Choroid plexus epithelial cell (primary cell): ENCODE measurements at regions not wholly inside any gene's neighbourhood (a gene's known extent, or its start where the extent isn't known, plus 50 kb on each side); places are given as distances from the start of the nearest gene placed in this dataset.

Experiments used
- DNase-seq: peaks from one replicate; pipeline ENCODE4 v3.0.0-alpha.2; 2010; ENCODE audit warnings: low read depth
- H3K4me3 ChIP-seq: 2 replicates; pipeline ENCODE4 v1.5.1; 2011; ENCODE audit warnings: low read depth, mild to moderate bottlenecking, control low read depth, low read length, moderate library complexity
- TF ChIP-seq, protein P1 (sequence below): conservative IDR thresholded peaks from 2 replicates; pipeline ENCODE4 v1.5.1; 2011; ENCODE audit warnings: low read depth, mild to moderate bottlenecking, control low read depth, inconsistent platforms, low read length, moderate library complexity

DNA sequence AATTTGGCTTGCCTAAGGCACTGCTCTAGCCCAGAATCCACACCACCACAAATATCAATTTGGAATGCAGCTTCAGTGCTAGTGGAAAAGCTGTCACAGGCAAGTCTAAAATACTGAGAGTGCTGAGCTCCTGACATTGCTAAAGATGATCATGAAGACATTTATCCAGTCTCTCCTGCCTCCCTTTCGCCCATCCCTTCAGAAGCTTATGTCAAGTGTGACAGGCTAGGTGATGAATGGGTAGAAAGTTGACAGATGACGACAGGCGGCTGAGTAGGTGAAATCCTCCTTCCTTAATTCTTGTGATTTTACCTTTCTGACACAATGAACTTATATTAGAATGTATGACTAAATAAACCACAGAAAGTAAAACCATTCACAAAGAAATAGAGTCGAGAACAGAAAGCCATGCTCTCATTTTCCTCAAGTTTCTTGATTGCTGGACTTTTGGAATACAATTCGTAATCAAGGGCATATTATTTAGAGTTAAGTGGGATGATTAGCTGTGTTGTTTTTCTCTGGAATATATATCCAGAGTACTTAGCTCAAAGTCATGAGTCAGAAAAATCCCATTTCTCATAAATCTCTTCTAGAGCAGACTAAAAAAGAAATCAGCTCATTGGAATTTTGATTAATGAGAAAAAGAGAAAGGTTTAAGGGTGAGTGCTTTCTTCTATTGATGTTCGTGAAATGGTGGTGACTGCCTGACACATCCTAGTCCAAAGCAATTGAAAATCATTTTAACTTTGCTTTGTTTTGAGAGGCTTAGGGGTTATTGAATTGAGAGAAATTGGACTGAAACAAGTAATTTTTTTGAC lies 1228.2 kb upstream of the CITED2 start:
- TF ChIP-seq, protein P1, sequence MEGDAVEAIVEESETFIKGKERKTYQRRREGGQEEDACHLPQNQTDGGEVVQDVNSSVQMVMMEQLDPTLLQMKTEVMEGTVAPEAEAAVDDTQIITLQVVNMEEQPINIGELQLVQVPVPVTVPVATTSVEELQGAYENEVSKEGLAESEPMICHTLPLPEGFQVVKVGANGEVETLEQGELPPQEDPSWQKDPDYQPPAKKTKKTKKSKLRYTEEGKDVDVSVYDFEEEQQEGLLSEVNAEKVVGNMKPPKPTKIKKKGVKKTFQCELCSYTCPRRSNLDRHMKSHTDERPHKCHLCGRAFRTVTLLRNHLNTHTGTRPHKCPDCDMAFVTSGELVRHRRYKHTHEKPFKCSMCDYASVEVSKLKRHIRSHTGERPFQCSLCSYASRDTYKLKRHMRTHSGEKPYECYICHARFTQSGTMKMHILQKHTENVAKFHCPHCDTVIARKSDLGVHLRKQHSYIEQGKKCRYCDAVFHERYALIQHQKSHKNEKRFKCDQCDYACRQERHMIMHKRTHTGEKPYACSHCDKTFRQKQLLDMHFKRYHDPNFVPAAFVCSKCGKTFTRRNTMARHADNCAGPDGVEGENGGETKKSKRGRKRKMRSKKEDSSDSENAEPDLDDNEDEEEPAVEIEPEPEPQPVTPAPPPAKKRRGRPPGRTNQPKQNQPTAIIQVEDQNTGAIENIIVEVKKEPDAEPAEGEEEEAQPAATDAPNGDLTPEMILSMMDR, result no peak
- DNase-seq, result no peak
- no peak overlapping the region for H3K4me3 ChIP-seq

DNA sequence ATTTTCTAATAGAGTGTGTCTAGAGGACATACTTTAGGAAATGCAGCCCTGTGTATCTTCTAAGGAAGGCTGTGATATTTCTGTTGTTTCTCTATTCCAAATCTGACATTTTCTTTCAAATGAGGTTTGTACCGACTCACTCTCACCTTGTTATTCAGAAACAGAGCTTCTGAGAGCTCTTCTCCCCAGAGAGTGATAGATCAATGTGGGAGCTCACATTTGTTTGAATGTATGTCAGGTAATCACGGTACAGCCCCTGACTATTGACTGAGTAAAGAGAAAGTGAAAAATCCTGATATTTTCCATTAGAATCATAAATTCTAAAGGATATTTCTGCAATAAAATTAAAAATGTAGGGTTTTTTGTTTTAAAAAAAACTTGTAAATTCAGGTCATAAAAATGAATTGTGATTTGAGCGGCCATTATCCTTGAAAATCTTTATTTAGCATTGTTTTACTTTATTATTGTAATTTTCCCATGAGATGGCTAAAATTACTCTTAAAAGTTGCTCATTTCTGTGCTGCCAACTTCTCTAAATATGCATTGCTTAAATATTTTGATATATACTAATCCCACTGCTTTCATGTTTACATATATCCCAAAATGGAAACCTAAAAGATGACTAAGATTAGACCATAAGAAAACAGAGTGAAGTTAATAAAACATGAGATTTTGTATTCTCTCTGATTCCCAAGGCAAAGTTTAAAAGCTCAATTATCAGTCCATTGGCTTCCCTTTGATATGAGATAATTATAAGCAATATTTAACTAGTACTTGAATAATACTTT lies 1226.8 kb upstream of the CITED2 start:
- no peak for DNase-seq
- H3K4me3 ChIP-seq, result no peak overlapping the region
- TF ChIP-seq, protein P1, result no peak

DNA sequence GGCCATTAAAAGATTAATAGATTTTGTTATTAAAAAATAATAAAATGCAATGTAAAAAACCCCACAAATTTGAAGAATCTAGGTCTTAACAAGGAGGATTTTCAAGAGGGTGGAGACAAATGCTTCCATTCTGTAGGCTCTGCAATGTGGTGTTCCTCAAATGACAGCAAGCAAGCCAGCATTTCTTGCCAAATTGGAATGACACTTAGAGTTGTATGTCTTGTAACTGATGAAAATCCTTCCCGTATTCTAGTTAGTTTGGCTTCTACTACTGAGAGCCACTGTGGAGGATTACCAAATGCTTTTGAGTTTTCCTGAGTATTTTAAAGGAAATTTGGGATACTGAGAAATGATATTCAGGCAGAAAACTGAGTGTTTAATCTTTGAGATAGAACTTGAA lies 1225.5 kb upstream of the CITED2 start:
- TF ChIP-seq, protein P1, result no peak
- no peak for DNase-seq
- no peak overlapping the region for H3K4me3 ChIP-seq

DNA sequence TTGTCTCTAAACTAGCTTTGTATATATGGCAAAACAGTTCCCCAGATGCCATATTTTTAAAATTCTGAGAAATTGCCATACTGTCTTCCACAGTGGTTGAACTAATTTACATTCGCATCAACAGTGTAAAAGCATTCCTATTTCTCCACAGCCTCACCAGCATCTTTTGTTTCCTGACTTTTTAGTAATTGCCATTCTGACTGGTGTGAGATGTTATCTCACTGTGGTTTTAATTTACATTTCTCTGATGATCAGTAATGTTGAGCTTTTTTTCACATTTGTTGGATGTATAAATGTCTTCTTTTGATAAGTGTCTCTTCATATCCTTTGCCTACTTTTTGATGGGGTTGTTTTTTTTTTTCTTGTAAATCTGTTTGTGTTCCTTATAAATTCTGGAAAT lies 1222.7 kb upstream of the CITED2 start:
- TF ChIP-seq, protein P1, result no peak
- H3K4me3 ChIP-seq, result no peak overlapping the region

DNA sequence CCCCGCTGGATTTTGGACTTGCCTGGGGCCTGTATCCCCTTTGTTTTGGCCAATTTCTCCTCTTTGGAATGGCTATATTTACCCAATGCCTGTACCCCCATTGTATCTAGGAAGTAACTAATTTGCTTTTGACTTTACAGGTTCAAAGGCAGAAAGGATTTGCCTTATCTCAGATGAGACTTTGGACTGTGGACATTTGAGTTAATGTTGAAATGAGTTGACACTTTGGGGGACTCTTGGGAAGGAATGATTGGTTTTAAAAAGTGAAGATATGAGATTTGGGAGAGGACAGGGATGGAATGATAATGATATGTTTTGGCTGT lies 1220.3 kb upstream of the CITED2 start:
- no peak for DNase-seq
- H3K4me3 ChIP-seq, result no peak overlapping the region
- TF ChIP-seq, protein P1, result no peak

More for the DNA sequence above, 1222.7 kb upstream of the CITED2 start:
- DNase-seq, result no peak

DNA sequence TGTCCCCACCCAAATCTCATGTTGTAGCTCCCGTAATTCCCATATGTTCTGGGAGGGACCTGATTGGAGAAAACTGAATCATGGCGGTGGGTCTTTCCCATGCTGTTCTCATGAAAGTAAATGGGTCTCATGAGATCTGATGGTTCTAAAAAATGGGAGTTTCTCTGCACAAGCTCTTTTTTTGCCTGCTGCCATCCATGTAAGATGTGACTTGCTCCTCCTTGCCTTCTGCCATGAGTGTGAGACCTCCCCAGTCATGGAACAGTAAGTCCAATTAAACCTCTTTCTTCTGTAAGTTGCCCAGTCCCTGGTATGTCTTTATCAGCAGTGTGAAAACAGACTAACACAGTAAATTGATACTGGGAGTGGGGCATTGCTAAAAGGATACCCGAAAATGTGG lies 1218.4 kb upstream of the CITED2 start:
- no peak overlapping the region for H3K4me3 ChIP-seq
- DNase-seq, result no peak
- TF ChIP-seq, protein P1, result no peak
